ENCODE measurements at regions not wholly inside any gene's neighbourhood (a gene's known extent, or its start where the extent isn't known, plus 50 kb on each side); places are given as distances from the start of the nearest gene placed in this dataset.

- H3K4me1 ChIP-seq (replicated peaks) = no peaks in the 10 kb centered on the region
- H3K4me3 ChIP-seq = no peak overlapping the region
- TF ChIP-seq POLR2A (IDR thresholded peaks at IDR 0.05) (no peak), POLR2AphosphoS5 (IDR thresholded peaks at IDR 0.05) (no peak), CTCF (IDR thresholded peaks at IDR 0.05) (no peak)
- intact Hi-C loops (cut with DNase I) = no loop called here
- no peaks in the 10 kb centered on the region for H3K9me3 ChIP-seq
- 84% methylated on average over 6 of the region's 6 CpGs for WGBS
- DNase-seq (ENCODE audit: low spot score) = no peak
- no peaks in the 10 kb centered on the region for H3K27me3 ChIP-seq (replicated peaks; ENCODE audit: insufficient read depth)
- no peaks in the 10 kb centered on the region for H3K36me3 ChIP-seq
- no peak overlapping the region for H3K27ac ChIP-seq
Observed at GRCh38 chr20:52098186-52098585, 93.4 kb downstream of the ZFP64 start.

GRCh38 chr20:52096117-52096516 lies 95.5 kb downstream of the ZFP64 start:
- Histone ChIP-seq H3K27ac (no peak overlapping the region), H3K4me1 (replicated peaks) (no peaks in the 10 kb centered on the region), H3K4me3 (no peak overlapping the region), H3K9me3 (no peaks in the 10 kb centered on the region), H3K36me3 (no peaks in the 10 kb centered on the region), H3K27me3 (replicated peaks; ENCODE audit: insufficient read depth) (no peaks in the 10 kb centered on the region)
- WGBS = 95% methylated on average over 6 of the region's 6 CpGs
- intact Hi-C loops (cut with DNase I) = no loop called here
- no peak for DNase-seq (ENCODE audit: low spot score)
- TF ChIP-seq POLR2A (IDR thresholded peaks at IDR 0.05) = no peak
- TF ChIP-seq POLR2AphosphoS5 (IDR thresholded peaks at IDR 0.05) = no peak
- no peak for TF ChIP-seq CTCF (IDR thresholded peaks at IDR 0.05)

- Histone ChIP-seq H3K36me3 (no peaks in the 10 kb centered on the region), H3K9me3 (no peaks in the 10 kb centered on the region), H3K4me3 (no peak overlapping the region), H3K27me3 (replicated peaks; ENCODE audit: insufficient read depth) (no peaks in the 10 kb centered on the region), H3K27ac (no peak overlapping the region), H3K4me1 (replicated peaks) (no peaks in the 10 kb centered on the region)
- WGBS = 95% methylated on average over 2 of the region's 2 CpGs
- TF ChIP-seq POLR2AphosphoS5 (IDR thresholded peaks at IDR 0.05) (no peak), POLR2A (IDR thresholded peaks at IDR 0.05) (no peak), CTCF (IDR thresholded peaks at IDR 0.05) (no peak)
- intact Hi-C loops (cut with DNase I) = no loop called here
- DNase-seq (ENCODE audit: low spot score) = no peak
Observed at GRCh38 chr20:52094693-52095092, 96.9 kb downstream of the ZFP64 start.

- intact Hi-C loops (cut with DNase I) = no loop called here
- DNase-seq (ENCODE audit: low spot score) = no peak
- Histone ChIP-seq H3K27me3 (replicated peaks; ENCODE audit: insufficient read depth) (no peaks in the 10 kb centered on the region), H3K27ac (no peak overlapping the region), H3K9me3 (no peaks in the 10 kb centered on the region), H3K36me3 (no peaks in the 10 kb centered on the region), H3K4me1 (replicated peaks) (no peaks in the 10 kb centered on the region), H3K4me3 (no peak overlapping the region)
- WGBS = 97% methylated on average over 4 of the region's 4 CpGs
- TF ChIP-seq POLR2AphosphoS5 (IDR thresholded peaks at IDR 0.05) (no peak), POLR2A (IDR thresholded peaks at IDR 0.05) (no peak), CTCF (IDR thresholded peaks at IDR 0.05) (no peak)
Observed at GRCh38 chr20:52093575-52093974, 98.0 kb downstream of the ZFP64 start.

GRCh38 chr20:52090035-52090434 lies 101.5 kb downstream of the ZFP64 start:
- WGBS = 98% methylated on average over 3 of the region's 3 CpGs
- H3K27ac ChIP-seq = no peak overlapping the region

More at GRCh38 chr20:52090035-52090434, 101.5 kb downstream of the ZFP64 start:
- no peaks in the 10 kb centered on the region for H3K27me3 ChIP-seq (replicated peaks; ENCODE audit: insufficient read depth)
- DNase-seq (ENCODE audit: low spot score) = no peak
- no peak overlapping the region for H3K4me3 ChIP-seq
- no peaks in the 10 kb centered on the region for H3K4me1 ChIP-seq (replicated peaks)
- TF ChIP-seq CTCF (IDR thresholded peaks at IDR 0.05) (no peak), POLR2AphosphoS5 (IDR thresholded peaks at IDR 0.05) (no peak)
- peaks cover 0 to 4% of the 10 kb centered on the region in 2 donors for H3K36me3 ChIP-seq
- no peaks in the 10 kb centered on the region for H3K9me3 ChIP-seq
- intact Hi-C loops (cut with DNase I) = no loop called here
